CD4-positive, alpha-beta T cell (primary cell): ENCODE measurements at regions not wholly inside any gene's neighbourhood (a gene's known extent, or its start where the extent isn't known, plus 50 kb on each side); places are given as distances from the start of the nearest gene placed in this dataset.

ENCODE experiments used
- ATAC-seq: fragments of 200-7000 bp; cut with Tn5 transposase; one replicate; pipeline ENCODE4 v1.10.0; 2022; ENCODE audit warnings: mild to moderate bottlenecking; ENCODE audit not compliant: poor library complexity
- CTCF ChIA-PET: fragments of 350-600 bp; sonication (Branson Sonifier 250); formaldehyde crosslinking; loops from one replicate; lab custom pipeline; 2021; ENCODE audit warnings: antibody characterized with exemption, inconsistent platforms; lab: Charles Lee
- POLR2A ChIA-PET: fragments of 350-600 bp; sonication (Branson Sonifier 250); formaldehyde crosslinking; loops from one replicate; lab custom pipeline; 2021; ENCODE audit warnings: antibody characterized with exemption, inconsistent platforms; lab: Charles Lee
- DNase-seq, 14 experiments: peaks; one replicate each; pipeline ENCODE4 v3.0.0-alpha.2; 2013 to 2020; ENCODE audit warnings: mixed read lengths in 2 of 14
- H3K27ac ChIP-seq, 2 donors: one replicate each; pipeline versions ENCODE4 v1.5.1 to v1.7.0; 2013; ENCODE audit warnings: low read length in 2 of 2, low read depth in 1 of 2, mild to moderate bottlenecking in 1 of 2
- H3K27me3 ChIP-seq, 2 experiments: 1 replicate in 1 of 2; 2 replicates in 1 of 2; pipeline versions ENCODE4 v1.6.1 to v1.7.0; 2013; ENCODE audit warnings: low read length in 2 of 2, control low read depth in 1 of 2, mild to moderate bottlenecking in 1 of 2, moderate library complexity in 1 of 2; ENCODE audit not compliant: insufficient read depth in 2 of 2, control insufficient read depth in 1 of 2
- H3K36me3 ChIP-seq: one replicate; pipeline ENCODE4 v1.6.1; 2013; ENCODE audit warnings: low read length, control low read depth; ENCODE audit not compliant: insufficient read depth
- H3K4me1 ChIP-seq: one replicate; pipeline ENCODE4 v1.6.1; 2013; ENCODE audit warnings: low read length, control low read depth; ENCODE audit not compliant: insufficient read depth
- H3K4me3 ChIP-seq: one replicate; pipeline ENCODE4 v1.5.1; 2013; ENCODE audit warnings: mild to moderate bottlenecking, low read length, moderate library complexity
- H3K9me3 ChIP-seq, 2 experiments: 1 replicate in 1 of 2; 2 replicates in 1 of 2; pipeline versions ENCODE4 v1.6.1 to v1.7.0; 2013; ENCODE audit warnings: low read length in 2 of 2, mild to moderate bottlenecking in 2 of 2, control low read depth in 1 of 2, moderate library complexity in 1 of 2; ENCODE audit not compliant: control insufficient read depth in 1 of 2, insufficient read depth in 1 of 2
- H3K27ac Mint-ChIP-seq: one replicate; pipeline ENCODE4 v1.8.0; 2020; ENCODE audit warnings: mixed read lengths
- H3K27me3 Mint-ChIP-seq: one replicate; pipeline ENCODE4 v1.8.0; 2021; ENCODE audit warnings: mixed read lengths
- H3K36me3 Mint-ChIP-seq: one replicate; pipeline ENCODE4 v1.8.0; 2021; ENCODE audit warnings: low read depth, mixed read lengths
- H3K4me1 Mint-ChIP-seq: one replicate; pipeline ENCODE4 v1.8.0; 2021; ENCODE audit warnings: low read depth, mixed read lengths
- H3K4me3 Mint-ChIP-seq: one replicate; pipeline ENCODE4 v1.8.0; 2020; ENCODE audit warnings: mild to moderate bottlenecking, mixed read lengths
- H3K9me3 Mint-ChIP-seq: one replicate; pipeline ENCODE4 v1.8.0; 2020; ENCODE audit warnings: mixed read lengths
- CTCF ChIP-seq: fragments of 200-600 bp; IDR thresholded peaks from one replicate; pipeline ENCODE4 v1.8.0; 2022; ENCODE audit warnings: antibody characterized with exemption, mild to moderate bottlenecking
- intact Hi-C, 2 experiments: fragments of 100-400 bp; cut with DNase I in 1 of 2; cut with micrococcal nuclease in 1 of 2; formaldehyde crosslinking; loops; one replicate each; pipeline versions ENCODE4 v1.15.1 to v1.9.0; 2023 to 2025; cut with DNase I, micrococcal nuclease

- TF ChIP-seq CTCF = no peak
- H3K4me1 Mint-ChIP-seq = peaks cover 8% of the 10 kb centered on the region
- no peak overlapping the region for H3K4me3 ChIP-seq
- H3K27ac ChIP-seq = no peak overlapping the region
- intact Hi-C loops = loop anchor here in 1 of 2 experiments (10.0 kb wide), 1 partner anchor 144 kb away; no protein-coding TSS in a partner anchor
- H3K36me3 ChIP-seq = no peaks in the 10 kb centered on the region
- CTCF ChIA-PET = no interaction called here
- peaks cover 0 to 12% of the 10 kb centered on the region in 2 experiments for H3K9me3 ChIP-seq
- POLR2A ChIA-PET = no interaction called here
- H3K36me3 Mint-ChIP-seq = no peaks in the 10 kb centered on the region
- ATAC-seq (no peak), DNase-seq (no peak)
- no peak overlapping the region for H3K27ac Mint-ChIP-seq
- H3K4me3 Mint-ChIP-seq = no peak overlapping the region
- no peaks in the 10 kb centered on the region for H3K4me1 ChIP-seq
- no peaks in the 10 kb centered on the region for H3K9me3 Mint-ChIP-seq
- peaks cover 0 to 6% of the 10 kb centered on the region in 2 experiments for H3K27me3 ChIP-seq
- H3K27me3 Mint-ChIP-seq = peaks cover 4% of the 10 kb centered on the region
Observed at GRCh38 chr9:96158909-96159575, 142.9 kb downstream of the HSD17B3 start.

GRCh38 chr9:96158147-96158546 is 143.8 kb downstream of the HSD17B3 start:
- CTCF ChIA-PET = no interaction called here
- Histone ChIP-seq H3K4me3 (no peak overlapping the region), H3K9me3 (peaks cover 0 to 7% of the 10 kb centered on the region in 2 experiments), H3K27me3 (peaks cover 0 to 6% of the 10 kb centered on the region in 2 experiments), H3K4me1 (no peaks in the 10 kb centered on the region), H3K36me3 (no peaks in the 10 kb centered on the region), H3K27ac (no peak overlapping the region)
- Mint-ChIP-seq H3K27me3 (peaks cover 4% of the 10 kb centered on the region), H3K4me1 (peaks cover 8% of the 10 kb centered on the region), H3K27ac (no peak overlapping the region), H3K4me3 (no peak overlapping the region), H3K36me3 (no peaks in the 10 kb centered on the region), H3K9me3 (no peaks in the 10 kb centered on the region)
- intact Hi-C loops = loop anchor here in 1 of 2 experiments (10.0 kb wide), 1 partner anchor 143 kb away; no protein-coding TSS in a partner anchor
- DNase-seq (no peak), ATAC-seq (no peak)
- POLR2A ChIA-PET = no interaction called here
- no peak for TF ChIP-seq CTCF

- POLR2A ChIA-PET = no interaction called here
- H3K27ac Mint-ChIP-seq = no peak overlapping the region
- CTCF ChIA-PET = no interaction called here
- Histone ChIP-seq H3K4me1 (no peaks in the 10 kb centered on the region), H3K4me3 (no peak overlapping the region), H3K9me3 (peaks cover 0 to 7% of the 10 kb centered on the region in 2 experiments), H3K27me3 (peaks cover 0 to 6% of the 10 kb centered on the region in 2 experiments), H3K36me3 (no peaks in the 10 kb centered on the region), H3K27ac (no peak overlapping the region)
- H3K36me3 Mint-ChIP-seq = no peaks in the 10 kb centered on the region
- DNase-seq (no peak), ATAC-seq (no peak)
- TF ChIP-seq CTCF = no peak
- no peaks in the 10 kb centered on the region for H3K9me3 Mint-ChIP-seq
- H3K4me3 Mint-ChIP-seq = no peak overlapping the region
- intact Hi-C loops = loop anchor here in 1 of 2 experiments (10.0 kb wide), 1 partner anchor 143 kb away; no protein-coding TSS in a partner anchor
- H3K27me3 Mint-ChIP-seq = peaks cover 4% of the 10 kb centered on the region
- peaks cover 8% of the 10 kb centered on the region for H3K4me1 Mint-ChIP-seq
Observed at GRCh38 chr9:96157675-96158074, 144.3 kb downstream of the HSD17B3 start.
